Panc1 (cell line): ENCODE measurements at regions not wholly inside any gene's neighbourhood (a gene's known extent, or its start where the extent isn't known, plus 50 kb on each side); places are given as distances from the start of the nearest gene placed in this dataset.

ENCODE experiments used
- ATAC-seq: fragments of 200-7000 bp; cut with Tn5 transposase; 2 replicates; pipeline ENCODE4 v1.9.1; 2020; ENCODE audit warnings: mild to moderate bottlenecking, moderate library complexity
- BruUV-seq: library from RNA; stranded (reverse); fragments of 400-500 nt; replicated peaks from 2 replicates; lab custom pipeline; 2021; lab: Mats Ljungman, UMichigan
- CTCF ChIA-PET: fragments of 300-600 bp; sonication (Branson Sonifier 250); formaldehyde crosslinking; loops from one replicate; lab custom pipeline; 2022; ENCODE audit warnings: antibody characterized with exemption; lab: Charles Lee
- POLR2A ChIA-PET: fragments of 300-600 bp; sonication (Branson Sonifier 250); formaldehyde crosslinking; loops from one replicate; lab custom pipeline; 2022; ENCODE audit warnings: antibody characterized with exemption; lab: Charles Lee
- DNase-seq: peaks from one replicate; pipeline ENCODE4 v3.0.0-alpha.2; 2010; ENCODE audit warnings: low read depth, low spot score
- H3K27ac ChIP-seq: 2 replicates; pipeline ENCODE4 v1.5.1; 2011; ENCODE audit warnings: mild to moderate bottlenecking, low read length, inconsistent platforms
- H3K27me3 ChIP-seq: fragments of 200-500 bp; sonication (Bioruptor generic); 2 replicates; pipeline ENCODE4 v1.6.0; 2014; ENCODE audit warnings: low read length, inconsistent platforms; ENCODE audit not compliant: control insufficient read depth, insufficient read depth
- H3K36me3 ChIP-seq: fragments of 200-500 bp; sonication (Bioruptor generic); 2 replicates; pipeline ENCODE4 v1.5.1; 2014; ENCODE audit warnings: inconsistent platforms, mild to moderate bottlenecking, low read length, moderate library complexity; ENCODE audit not compliant: control insufficient read depth, insufficient read depth
- H3K4me1 ChIP-seq: 2 replicates; pipeline ENCODE4 v1.5.1; 2011; ENCODE audit warnings: inconsistent platforms, mild to moderate bottlenecking, low read length, moderate library complexity; ENCODE audit not compliant: control insufficient read depth, insufficient read depth
- H3K4me3 ChIP-seq, 2 experiments: 2 replicates each; pipeline ENCODE4 v1.5.1; 2011 to 2012; ENCODE audit warnings: low read depth in 2 of 2, low read length in 2 of 2, mild to moderate bottlenecking in 2 of 2, inconsistent platforms in 1 of 2, moderate library complexity in 1 of 2
- H3K9me3 ChIP-seq: fragments of 200-500 bp; sonication (Bioruptor generic); 2 replicates; pipeline ENCODE4 v1.5.1; 2014; ENCODE audit warnings: low read depth, mild to moderate bottlenecking, inconsistent platforms, low read length, moderate library complexity; ENCODE audit not compliant: control insufficient read depth, insufficient read depth
- POLR2AphosphoS5 ChIP-seq: IDR thresholded peaks from 2 replicates; pipeline ENCODE4 v1.6.1; 2012; ENCODE audit warnings: mild to moderate bottlenecking, low read depth, low read length, moderate library complexity
- SIN3A ChIP-seq: IDR thresholded peaks from 2 replicates; pipeline ENCODE4 v1.6.1; 2012; ENCODE audit warnings: low read depth, mild to moderate bottlenecking, low read length, moderate library complexity, borderline replicate concordance; ENCODE audit not compliant: insufficient read depth
- TCF7L2 ChIP-seq: IDR thresholded peaks from 2 replicates; pipeline ENCODE4 v1.6.1; 2011; ENCODE audit warnings: mild to moderate bottlenecking, low read depth, low read length, inconsistent platforms
- in situ Hi-C: cut with HindIII; loops from 2 replicates; pipeline ENCODE4 v1.10.0; 2016; ENCODE audit warnings: low sequenced_read_pairs, low pct_unique_long_range_greater_than_20kb
- intact Hi-C: fragments of 100-400 bp; cut with micrococcal nuclease; formaldehyde crosslinking; loops from one replicate; pipeline ENCODE4 v1.10.0; 2022; ENCODE audit not compliant: unreplicated experiment
- TF ChIP-seq, protein P1 (sequence below): fragments of 450-650 bp; IDR thresholded peaks from 2 replicates; pipeline ENCODE4 v1.5.1; 2017; ENCODE audit warnings: mild to moderate bottlenecking
- TF ChIP-seq, protein P2 (sequence below), 2 experiments: IDR thresholded peaks; 2 replicates each; pipeline ENCODE4 v1.6.1; 2011 to 2012; ENCODE audit warnings: low read depth in 2 of 2, control low read depth in 1 of 2, low read length in 1 of 2, mild to moderate bottlenecking in 1 of 2, moderate library complexity in 1 of 2; ENCODE audit not compliant: insufficient read depth in 1 of 2

DNA sequence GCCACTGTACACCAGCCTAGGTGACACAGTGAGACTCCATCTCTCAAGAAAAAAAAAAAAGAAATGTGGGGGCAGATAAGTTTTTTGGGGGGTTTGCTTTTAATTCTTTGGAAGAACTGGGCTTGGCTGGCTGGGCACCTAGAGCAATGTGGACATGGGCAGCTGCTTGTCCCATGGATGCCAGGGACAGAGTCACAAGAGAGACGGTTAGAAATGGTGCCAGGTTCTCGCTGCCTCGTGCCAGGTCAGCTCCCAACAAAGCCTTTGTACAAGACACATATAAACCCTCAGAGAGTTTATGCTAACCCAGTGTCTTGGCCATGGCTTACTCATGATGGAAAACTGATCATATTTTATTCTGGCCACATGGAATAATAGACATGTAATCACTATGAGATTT lies 76.2 kb upstream of the ESR1 start:
- Histone ChIP-seq H3K4me1 (no peaks in the 10 kb centered on the region), H3K27me3 (no peaks in the 10 kb centered on the region), H3K9me3 (no peaks in the 10 kb centered on the region), H3K36me3 (no peaks in the 10 kb centered on the region), H3K4me3 (no peak overlapping the region), H3K27ac (no peak overlapping the region)
- BruUV-seq, result no TSS peak
- CTCF ChIA-PET, result no interaction called here
- intact Hi-C loops, result no loop called here
- POLR2A ChIA-PET, result no interaction called here
- in situ Hi-C loops, result no loop called here
- TF ChIP-seq, protein P1, sequence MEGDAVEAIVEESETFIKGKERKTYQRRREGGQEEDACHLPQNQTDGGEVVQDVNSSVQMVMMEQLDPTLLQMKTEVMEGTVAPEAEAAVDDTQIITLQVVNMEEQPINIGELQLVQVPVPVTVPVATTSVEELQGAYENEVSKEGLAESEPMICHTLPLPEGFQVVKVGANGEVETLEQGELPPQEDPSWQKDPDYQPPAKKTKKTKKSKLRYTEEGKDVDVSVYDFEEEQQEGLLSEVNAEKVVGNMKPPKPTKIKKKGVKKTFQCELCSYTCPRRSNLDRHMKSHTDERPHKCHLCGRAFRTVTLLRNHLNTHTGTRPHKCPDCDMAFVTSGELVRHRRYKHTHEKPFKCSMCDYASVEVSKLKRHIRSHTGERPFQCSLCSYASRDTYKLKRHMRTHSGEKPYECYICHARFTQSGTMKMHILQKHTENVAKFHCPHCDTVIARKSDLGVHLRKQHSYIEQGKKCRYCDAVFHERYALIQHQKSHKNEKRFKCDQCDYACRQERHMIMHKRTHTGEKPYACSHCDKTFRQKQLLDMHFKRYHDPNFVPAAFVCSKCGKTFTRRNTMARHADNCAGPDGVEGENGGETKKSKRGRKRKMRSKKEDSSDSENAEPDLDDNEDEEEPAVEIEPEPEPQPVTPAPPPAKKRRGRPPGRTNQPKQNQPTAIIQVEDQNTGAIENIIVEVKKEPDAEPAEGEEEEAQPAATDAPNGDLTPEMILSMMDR, result no peak
- no peak for TF ChIP-seq SIN3A
- TF ChIP-seq TCF7L2, result no peak
- TF ChIP-seq POLR2AphosphoS5, result no peak
- TF ChIP-seq, protein P2, sequence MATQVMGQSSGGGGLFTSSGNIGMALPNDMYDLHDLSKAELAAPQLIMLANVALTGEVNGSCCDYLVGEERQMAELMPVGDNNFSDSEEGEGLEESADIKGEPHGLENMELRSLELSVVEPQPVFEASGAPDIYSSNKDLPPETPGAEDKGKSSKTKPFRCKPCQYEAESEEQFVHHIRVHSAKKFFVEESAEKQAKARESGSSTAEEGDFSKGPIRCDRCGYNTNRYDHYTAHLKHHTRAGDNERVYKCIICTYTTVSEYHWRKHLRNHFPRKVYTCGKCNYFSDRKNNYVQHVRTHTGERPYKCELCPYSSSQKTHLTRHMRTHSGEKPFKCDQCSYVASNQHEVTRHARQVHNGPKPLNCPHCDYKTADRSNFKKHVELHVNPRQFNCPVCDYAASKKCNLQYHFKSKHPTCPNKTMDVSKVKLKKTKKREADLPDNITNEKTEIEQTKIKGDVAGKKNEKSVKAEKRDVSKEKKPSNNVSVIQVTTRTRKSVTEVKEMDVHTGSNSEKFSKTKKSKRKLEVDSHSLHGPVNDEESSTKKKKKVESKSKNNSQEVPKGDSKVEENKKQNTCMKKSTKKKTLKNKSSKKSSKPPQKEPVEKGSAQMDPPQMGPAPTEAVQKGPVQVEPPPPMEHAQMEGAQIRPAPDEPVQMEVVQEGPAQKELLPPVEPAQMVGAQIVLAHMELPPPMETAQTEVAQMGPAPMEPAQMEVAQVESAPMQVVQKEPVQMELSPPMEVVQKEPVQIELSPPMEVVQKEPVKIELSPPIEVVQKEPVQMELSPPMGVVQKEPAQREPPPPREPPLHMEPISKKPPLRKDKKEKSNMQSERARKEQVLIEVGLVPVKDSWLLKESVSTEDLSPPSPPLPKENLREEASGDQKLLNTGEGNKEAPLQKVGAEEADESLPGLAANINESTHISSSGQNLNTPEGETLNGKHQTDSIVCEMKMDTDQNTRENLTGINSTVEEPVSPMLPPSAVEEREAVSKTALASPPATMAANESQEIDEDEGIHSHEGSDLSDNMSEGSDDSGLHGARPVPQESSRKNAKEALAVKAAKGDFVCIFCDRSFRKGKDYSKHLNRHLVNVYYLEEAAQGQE (IDR thresholded peaks at IDR 0.05; ENCODE audit: insufficient read depth in 1 of 2, low read depth in 2 of 2, low read length in 1 of 2), result no peak
- ATAC-seq (no peak), DNase-seq (no peak)

DNA sequence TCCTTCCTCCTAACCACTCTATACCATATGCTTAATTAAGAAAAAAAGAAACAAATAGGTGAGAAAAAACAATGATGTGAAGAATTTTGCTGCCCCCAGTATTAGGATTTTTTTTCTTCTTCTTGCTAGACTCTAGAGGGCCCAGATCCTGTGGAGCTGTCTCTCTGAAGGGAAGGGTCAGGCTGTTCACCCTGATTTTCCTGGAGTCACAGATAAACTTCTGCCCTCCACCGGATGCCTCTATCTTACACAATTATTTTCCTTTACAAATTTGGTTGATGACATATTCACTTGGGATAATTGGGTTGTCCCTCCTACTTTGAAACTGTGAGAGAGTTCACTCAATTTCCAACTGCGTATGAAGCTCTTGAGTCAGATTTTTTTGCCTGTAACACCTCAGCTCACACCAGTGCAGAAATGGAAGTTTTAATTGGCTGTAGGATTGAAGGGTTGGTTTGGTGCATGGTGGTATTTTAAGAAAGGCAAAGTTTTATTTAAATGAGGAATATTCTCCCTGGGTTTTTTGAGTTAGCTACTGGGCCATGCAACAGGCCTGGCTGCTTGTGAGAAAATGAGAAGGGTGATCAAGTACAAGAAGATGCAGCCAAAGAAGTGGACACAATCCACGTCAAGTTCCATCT lies 73.7 kb upstream of the ESR1 start:
- no peaks in the 10 kb centered on the region for H3K4me1 ChIP-seq
- in situ Hi-C loops, result no loop called here
- H3K4me3 ChIP-seq, result no peak overlapping the region
- TF ChIP-seq, protein P2 (IDR thresholded peaks at IDR 0.05; ENCODE audit: insufficient read depth in 1 of 2, low read depth in 2 of 2, low read length in 1 of 2), result no peak
- no peak for TF ChIP-seq TCF7L2
- no peaks in the 10 kb centered on the region for H3K9me3 ChIP-seq
- ChIA-PET CTCF (no interaction called here), POLR2A (no interaction called here)
- no TSS peak for BruUV-seq
- no peaks in the 10 kb centered on the region for H3K36me3 ChIP-seq
- H3K27ac ChIP-seq, result no peak overlapping the region
- DNase-seq (no peak), ATAC-seq (no peak)
- intact Hi-C loops, result no loop called here
- H3K27me3 ChIP-seq, result no peaks in the 10 kb centered on the region
